GM12878 (cell line): ENCODE measurements at regions not wholly inside any gene's neighbourhood (a gene's known extent, or its start where the extent isn't known, plus 50 kb on each side); places are given as distances from the start of the nearest gene placed in this dataset.

Source experiments
- BACH1 ChIP-seq: fragments of 450-650 bp; IDR thresholded peaks from 2 replicates; pipeline ENCODE4 v1.6.1; 2017; ENCODE audit warnings: mild to moderate bottlenecking, borderline replicate concordance
- CHD4 ChIP-seq: fragments of 200-600 bp; sonication (generic); IDR thresholded peaks from 2 replicates; pipeline ENCODE4 v1.6.1; 2016; ENCODE audit warnings: mild to moderate bottlenecking
- IKZF1 ChIP-seq: fragments of 450-650 bp; conservative IDR thresholded peaks from 2 replicates; pipeline ENCODE4 v1.6.1; 2017; ENCODE audit warnings: antibody characterized with exemption, mild to moderate bottlenecking
- MYB ChIP-seq: fragments of 150-350 bp; IDR thresholded peaks from 2 replicates; pipeline ENCODE4 v1.6.1; 2014; ENCODE audit warnings: mild to moderate bottlenecking, low read depth, low read length, borderline replicate concordance
- NR2C2 ChIP-seq: IDR thresholded peaks from 2 replicates; pipeline ENCODE4 v1.6.1; 2011; ENCODE audit warnings: borderline replicate concordance, low read depth; ENCODE audit not compliant: control insufficient read depth, insufficient read length
- SPI1 ChIP-seq: IDR thresholded peaks from 2 replicates; pipeline ENCODE4 v1.6.1; 2011; ENCODE audit warnings: low read depth, mild to moderate bottlenecking, low read length, moderate library complexity, borderline replicate concordance; ENCODE audit not compliant: insufficient read depth
- ZNF592 ChIP-seq: fragments of 450-650 bp; IDR thresholded peaks from 2 replicates; pipeline ENCODE4 v1.6.1; 2017; ENCODE audit warnings: mild to moderate bottlenecking, moderate library complexity
- TF ChIP-seq, protein P1 (sequence below), 3 experiments: IDR thresholded peaks in 2 of 3; conservative IDR thresholded peaks in 1 of 3; 2 replicates each; pipeline ENCODE4 v1.5.1; 2011; ENCODE audit warnings: low read depth in 3 of 3, low read length in 3 of 3, mild to moderate bottlenecking in 3 of 3, control low read depth in 2 of 3, moderate library complexity in 2 of 3, inconsistent platforms in 1 of 3, mixed read lengths in 1 of 3; ENCODE audit not compliant: control insufficient read depth in 2 of 3, insufficient read depth in 1 of 3; ENCODE audit errors: extremely low read depth in 1 of 3

GRCh38 chr15:39161096-39161495 is 419.8 kb upstream of the THBS1 start (continued):
- TF ChIP-seq ZNF592 = no peak
- TF ChIP-seq, protein P1, sequence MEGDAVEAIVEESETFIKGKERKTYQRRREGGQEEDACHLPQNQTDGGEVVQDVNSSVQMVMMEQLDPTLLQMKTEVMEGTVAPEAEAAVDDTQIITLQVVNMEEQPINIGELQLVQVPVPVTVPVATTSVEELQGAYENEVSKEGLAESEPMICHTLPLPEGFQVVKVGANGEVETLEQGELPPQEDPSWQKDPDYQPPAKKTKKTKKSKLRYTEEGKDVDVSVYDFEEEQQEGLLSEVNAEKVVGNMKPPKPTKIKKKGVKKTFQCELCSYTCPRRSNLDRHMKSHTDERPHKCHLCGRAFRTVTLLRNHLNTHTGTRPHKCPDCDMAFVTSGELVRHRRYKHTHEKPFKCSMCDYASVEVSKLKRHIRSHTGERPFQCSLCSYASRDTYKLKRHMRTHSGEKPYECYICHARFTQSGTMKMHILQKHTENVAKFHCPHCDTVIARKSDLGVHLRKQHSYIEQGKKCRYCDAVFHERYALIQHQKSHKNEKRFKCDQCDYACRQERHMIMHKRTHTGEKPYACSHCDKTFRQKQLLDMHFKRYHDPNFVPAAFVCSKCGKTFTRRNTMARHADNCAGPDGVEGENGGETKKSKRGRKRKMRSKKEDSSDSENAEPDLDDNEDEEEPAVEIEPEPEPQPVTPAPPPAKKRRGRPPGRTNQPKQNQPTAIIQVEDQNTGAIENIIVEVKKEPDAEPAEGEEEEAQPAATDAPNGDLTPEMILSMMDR (IDR thresholded peaks at IDR 0.05 in 2 of 3, conservative IDR thresholded peaks at IDR 0.05 in 1 of 3; ENCODE audit: control insufficient read depth in 2 of 3, extremely low read depth in 1 of 3, insufficient read depth in 1 of 3, low read depth in 3 of 3, low read length in 3 of 3) = no peak
- TF ChIP-seq IKZF1 = no peak
- no peak for TF ChIP-seq SPI1
- TF ChIP-seq MYB = no peak
- TF ChIP-seq CHD4 = no peak
- no peak for TF ChIP-seq NR2C2
- no peak for TF ChIP-seq BACH1
